ENCODE measurements at regions not wholly inside any gene's neighbourhood (a gene's known extent, or its start where the extent isn't known, plus 50 kb on each side); places are given as distances from the start of the nearest gene placed in this dataset.

GRCh38 chr3:61311044-61311443 is 59.8 kb upstream of the FHIT start:
- Mint-ChIP-seq H3K36me3 (ENCODE audit: insufficient read depth) (no peaks in the 10 kb centered on the region), H3K9me3 (no peaks in the 10 kb centered on the region), H3K4me1 (ENCODE audit: low read depth) (no peaks in the 10 kb centered on the region), H3K27me3 (ENCODE audit: low read depth) (peaks cover 6% of the 10 kb centered on the region), H3K4me3 (no peak overlapping the region)
- no peak for DNase-seq
- ATAC-seq = no peak

GRCh38 chr3:61315871-61316270 is 64.6 kb upstream of the FHIT start:
- Mint-ChIP-seq H3K27me3 (ENCODE audit: low read depth) (peaks cover 9% of the 10 kb centered on the region), H3K36me3 (ENCODE audit: insufficient read depth) (no peaks in the 10 kb centered on the region), H3K4me1 (ENCODE audit: low read depth) (no peaks in the 10 kb centered on the region), H3K9me3 (no peaks in the 10 kb centered on the region), H3K4me3 (no peak overlapping the region)
- no peak for DNase-seq
- ATAC-seq = no peak

DNA sequence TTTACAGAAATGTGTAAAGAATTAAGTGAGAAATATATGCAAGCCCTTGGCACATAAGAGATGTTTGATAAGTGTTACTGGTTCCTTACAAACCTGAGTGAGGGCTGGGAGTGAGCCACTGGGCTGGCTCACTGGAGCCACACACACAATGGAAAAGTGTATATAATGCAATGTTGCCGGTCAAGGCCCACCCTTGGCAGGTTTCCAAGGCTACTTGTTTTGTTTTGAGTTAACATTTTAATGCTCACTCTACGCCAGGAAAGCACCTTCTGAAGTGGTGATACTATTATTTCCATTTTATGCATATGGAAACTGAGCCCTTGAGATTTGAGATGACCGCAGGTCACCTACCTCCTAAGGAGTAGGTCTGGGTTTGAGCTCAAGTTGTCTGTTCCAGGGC is 71.8 kb upstream of the FHIT start:
- no peak for DNase-seq
- Mint-ChIP-seq H3K4me1 (ENCODE audit: low read depth) (no peaks in the 10 kb centered on the region), H3K36me3 (ENCODE audit: insufficient read depth) (no peaks in the 10 kb centered on the region), H3K4me3 (no peak overlapping the region), H3K27me3 (ENCODE audit: low read depth) (no peaks in the 10 kb centered on the region), H3K9me3 (no peaks in the 10 kb centered on the region)
- no peak for ATAC-seq

DNA sequence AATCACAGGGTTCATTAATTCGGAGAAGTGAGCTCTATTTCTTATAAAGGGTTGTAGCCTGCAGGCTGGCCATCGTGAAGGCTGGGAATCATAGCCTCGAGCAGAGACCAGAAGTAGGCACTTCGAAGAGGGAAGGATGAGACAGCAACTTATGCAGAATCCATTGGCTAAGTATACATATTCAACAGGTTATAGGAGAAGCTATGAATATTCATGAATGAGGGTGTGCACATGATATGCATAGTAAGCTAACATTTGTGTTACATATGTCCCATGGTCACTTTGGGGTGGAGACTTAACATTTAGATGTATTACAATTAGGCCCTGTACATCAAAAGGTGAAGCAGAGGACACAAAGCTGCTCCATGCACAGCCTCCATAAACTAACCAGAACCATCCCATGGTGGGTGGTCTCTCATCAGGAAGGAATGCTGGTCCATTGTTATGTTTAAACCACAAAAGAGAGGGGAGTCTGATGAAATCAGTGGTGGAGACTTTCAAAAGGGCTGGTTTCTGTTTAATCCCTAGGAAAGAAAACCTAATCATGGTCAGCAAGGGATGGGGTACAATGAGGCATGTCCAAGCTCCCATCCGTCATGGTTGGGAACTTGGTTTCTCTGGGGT is 80.8 kb upstream of the FHIT start:
- DNase-seq = no peak
- Mint-ChIP-seq H3K36me3 (ENCODE audit: insufficient read depth) (no peaks in the 10 kb centered on the region), H3K4me1 (ENCODE audit: low read depth) (no peaks in the 10 kb centered on the region), H3K9me3 (peaks cover 8% of the 10 kb centered on the region), H3K27me3 (ENCODE audit: low read depth) (peaks cover 2% of the 10 kb centered on the region), H3K4me3 (no peak overlapping the region)
- no peak for ATAC-seq

GRCh38 chr3:61333192-61333961 is 82.1 kb upstream of the FHIT start:
- DNase-seq (no peak), ATAC-seq (no peak)
- Mint-ChIP-seq H3K27me3 (ENCODE audit: low read depth) (peaks cover 2% of the 10 kb centered on the region), H3K36me3 (ENCODE audit: insufficient read depth) (no peaks in the 10 kb centered on the region), H3K4me1 (ENCODE audit: low read depth) (no peaks in the 10 kb centered on the region), H3K4me3 (no peak overlapping the region), H3K9me3 (peaks cover 8% of the 10 kb centered on the region)

- H3K4me3 Mint-ChIP-seq = no peak overlapping the region
- DNase-seq (no peak), ATAC-seq (no peak)
- H3K4me1 Mint-ChIP-seq (ENCODE audit: low read depth) = no peaks in the 10 kb centered on the region
- no peaks in the 10 kb centered on the region for H3K27me3 Mint-ChIP-seq (ENCODE audit: low read depth)
- H3K9me3 Mint-ChIP-seq = peaks cover 8% of the 10 kb centered on the region
- H3K36me3 Mint-ChIP-seq (ENCODE audit: insufficient read depth) = no peaks in the 10 kb centered on the region
These were observed 83.5 kb upstream of the FHIT start for GRCh38 chr3:61334783-61335182.

GRCh38 chr3:61340931-61341461 is 89.7 kb upstream of the FHIT start:
- ATAC-seq = no peak
- Mint-ChIP-seq H3K9me3 (no peaks in the 10 kb centered on the region), H3K4me1 (ENCODE audit: low read depth) (no peaks in the 10 kb centered on the region), H3K4me3 (no peak overlapping the region), H3K36me3 (ENCODE audit: insufficient read depth) (no peaks in the 10 kb centered on the region), H3K27me3 (ENCODE audit: low read depth) (no peaks in the 10 kb centered on the region)
- no peak for DNase-seq

GRCh38 chr3:61343543-61343942 is 92.3 kb upstream of the FHIT start:
- no peak for ATAC-seq
- Mint-ChIP-seq H3K4me3 (no peak overlapping the region), H3K27me3 (ENCODE audit: low read depth) (no peaks in the 10 kb centered on the region), H3K36me3 (ENCODE audit: insufficient read depth) (no peaks in the 10 kb centered on the region), H3K4me1 (ENCODE audit: low read depth) (no peaks in the 10 kb centered on the region), H3K9me3 (no peaks in the 10 kb centered on the region)
- no peak for DNase-seq

GRCh38 chr3:61345020-61345419 is 93.8 kb upstream of the FHIT start:
- DNase-seq (no peak), ATAC-seq (no peak)
- Mint-ChIP-seq H3K4me1 (ENCODE audit: low read depth) (no peaks in the 10 kb centered on the region), H3K4me3 (no peak overlapping the region), H3K9me3 (no peaks in the 10 kb centered on the region), H3K36me3 (ENCODE audit: insufficient read depth) (no peaks in the 10 kb centered on the region), H3K27me3 (ENCODE audit: low read depth) (no peaks in the 10 kb centered on the region)

GRCh38 chr3:61347981-61348380 is 96.7 kb upstream of the FHIT start:
- no peak for ATAC-seq

DNA sequence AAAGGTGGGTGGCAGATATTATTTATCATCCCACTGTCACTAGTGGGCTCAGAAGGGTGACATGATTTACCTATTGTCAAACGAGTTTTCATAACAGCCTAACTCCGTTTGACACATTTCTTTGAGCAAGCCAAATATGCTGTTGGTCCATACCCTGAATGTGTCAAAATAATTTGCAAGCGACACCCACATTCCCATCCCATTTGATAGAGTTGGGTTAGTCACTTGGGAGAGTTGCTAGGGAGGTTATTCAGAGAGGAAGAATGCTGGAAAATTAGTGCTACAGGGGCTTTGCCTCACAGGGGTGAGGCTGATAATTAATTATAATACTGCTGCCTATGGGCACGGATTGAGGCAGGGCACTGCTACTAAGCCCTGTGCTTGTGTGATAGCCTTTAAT is 98.5 kb upstream of the FHIT start:
- no peaks in the 10 kb centered on the region for H3K27me3 Mint-ChIP-seq (ENCODE audit: low read depth)
- no peaks in the 10 kb centered on the region for H3K36me3 Mint-ChIP-seq (ENCODE audit: insufficient read depth)
- no peak overlapping the region for H3K4me3 Mint-ChIP-seq
- no peak for DNase-seq
- no peak for ATAC-seq
- no peaks in the 10 kb centered on the region for H3K9me3 Mint-ChIP-seq
- H3K4me1 Mint-ChIP-seq (ENCODE audit: low read depth) = no peaks in the 10 kb centered on the region

More at GRCh38 chr3:61347981-61348380, 96.7 kb upstream of the FHIT start:
- no peak overlapping the region for H3K4me3 Mint-ChIP-seq
- no peak for DNase-seq
- no peaks in the 10 kb centered on the region for H3K27me3 Mint-ChIP-seq (ENCODE audit: low read depth)
- H3K36me3 Mint-ChIP-seq (ENCODE audit: insufficient read depth) = no peaks in the 10 kb centered on the region
- no peaks in the 10 kb centered on the region for H3K4me1 Mint-ChIP-seq (ENCODE audit: low read depth)
- no peaks in the 10 kb centered on the region for H3K9me3 Mint-ChIP-seq

GRCh38 chr3:61350782-61351309 is 99.6 kb upstream of the FHIT start:
- H3K36me3 Mint-ChIP-seq (ENCODE audit: insufficient read depth) = no peaks in the 10 kb centered on the region
- no peaks in the 10 kb centered on the region for H3K4me1 Mint-ChIP-seq (ENCODE audit: low read depth)
- no peaks in the 10 kb centered on the region for H3K27me3 Mint-ChIP-seq (ENCODE audit: low read depth)
- DNase-seq = no peak
- no peaks in the 10 kb centered on the region for H3K9me3 Mint-ChIP-seq
- no peak for ATAC-seq
- no peak overlapping the region for H3K4me3 Mint-ChIP-seq

DNA sequence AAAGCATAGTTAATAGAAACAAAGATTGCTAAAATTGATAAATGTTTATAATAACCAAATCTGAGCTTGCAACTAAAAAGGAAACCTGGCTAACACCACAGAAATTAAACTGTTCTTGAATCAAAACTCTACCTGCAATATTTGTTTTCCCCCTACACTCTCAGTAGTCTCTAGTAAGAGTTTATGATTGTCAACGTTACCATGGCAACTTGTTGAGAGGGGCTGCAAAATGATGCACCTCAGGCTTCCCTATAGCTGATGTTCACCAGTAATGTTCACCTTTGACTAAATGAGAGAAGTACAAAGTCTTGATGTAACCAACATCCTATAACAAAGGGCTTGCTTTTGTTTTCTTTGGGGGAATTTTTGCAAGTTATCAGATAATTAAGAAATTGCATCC is 101.1 kb upstream of the FHIT start:
- ATAC-seq = no peak
- H3K4me1 Mint-ChIP-seq (ENCODE audit: low read depth) = no peaks in the 10 kb centered on the region
- no peaks in the 10 kb centered on the region for H3K36me3 Mint-ChIP-seq (ENCODE audit: insufficient read depth)
- H3K9me3 Mint-ChIP-seq = no peaks in the 10 kb centered on the region
- peaks cover 1% of the 10 kb centered on the region for H3K27me3 Mint-ChIP-seq (ENCODE audit: low read depth)
- no peak for DNase-seq
- no peak overlapping the region for H3K4me3 Mint-ChIP-seq

DNA sequence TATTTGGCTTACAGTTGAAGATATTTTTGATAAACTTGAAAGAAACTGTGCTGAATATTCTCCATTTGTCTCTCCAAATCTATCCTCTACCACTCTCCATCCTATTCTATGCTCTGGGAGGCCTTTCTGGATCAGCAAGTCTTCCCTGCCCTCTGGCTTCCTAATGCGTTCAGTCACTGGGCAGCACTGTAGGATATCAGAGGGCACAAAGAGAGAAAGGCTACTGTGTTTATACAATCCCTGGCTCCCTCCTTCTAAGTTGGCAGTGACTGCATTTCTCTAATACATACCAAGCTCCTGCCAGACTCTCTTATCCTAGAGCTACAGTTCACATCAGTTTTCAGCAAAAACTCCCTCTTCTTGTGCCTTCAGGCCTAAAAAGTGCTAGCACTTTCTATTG is 102.1 kb upstream of the FHIT start:
- Mint-ChIP-seq H3K27me3 (ENCODE audit: low read depth) (peaks cover 4% of the 10 kb centered on the region), H3K4me1 (ENCODE audit: low read depth) (no peaks in the 10 kb centered on the region), H3K9me3 (no peaks in the 10 kb centered on the region), H3K4me3 (no peak overlapping the region), H3K36me3 (ENCODE audit: insufficient read depth) (no peaks in the 10 kb centered on the region)
- DNase-seq = no peak
- ATAC-seq = no peak

- H3K36me3 Mint-ChIP-seq (ENCODE audit: insufficient read depth) = no peaks in the 10 kb centered on the region
- ATAC-seq (no peak), DNase-seq (no peak)
- H3K9me3 Mint-ChIP-seq = no peaks in the 10 kb centered on the region
- H3K27me3 Mint-ChIP-seq (ENCODE audit: low read depth) = peaks cover 4% of the 10 kb centered on the region
- H3K4me3 Mint-ChIP-seq = no peak overlapping the region
- no peaks in the 10 kb centered on the region for H3K4me1 Mint-ChIP-seq (ENCODE audit: low read depth)
These were observed 103.4 kb upstream of the FHIT start for GRCh38 chr3:61354604-61355003.
